ENCODE measurements at regions not wholly inside any gene's neighbourhood (a gene's known extent, or its start where the extent isn't known, plus 50 kb on each side); places are given as distances from the start of the nearest gene placed in this dataset.
"Not testable (repeated sequence)": the region's sequence is repeated elsewhere in the genome, so short reads cannot be mapped to it uniquely, and the experiment has no call there.

DNA sequence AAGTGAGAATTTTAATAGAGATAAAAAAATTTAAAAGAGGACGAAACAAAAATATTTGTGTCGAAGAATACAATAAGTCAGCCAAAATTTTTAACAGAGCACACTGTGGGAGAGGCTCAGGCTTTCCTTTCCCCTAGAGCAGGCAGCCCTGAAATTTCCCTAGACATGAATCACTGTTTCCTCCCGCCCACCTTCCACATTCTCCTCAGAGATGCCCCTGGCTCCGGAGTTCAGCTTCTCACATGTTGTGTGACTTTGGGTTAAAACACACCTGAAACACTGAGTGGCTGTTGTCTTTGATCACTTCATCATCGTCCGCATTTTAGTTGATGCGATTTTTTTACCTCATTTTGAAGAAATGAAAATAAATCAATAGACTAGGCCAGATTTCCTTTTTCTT is 1183.8 kb downstream of the TMEM121 start:
- not testable (repeated sequence) for H3K27ac ChIP-seq (ENCODE audit: low read depth); H3K36me3 ChIP-seq (ENCODE audit: insufficient read depth); H3K4me1 ChIP-seq (ENCODE audit: insufficient read depth); H3K4me3 ChIP-seq (ENCODE audit: low read depth, low read length); DNase-seq (ENCODE audit: extremely low spot score)
- 72% methylated on average over 7 of the region's 7 CpGs for WGBS

DNA sequence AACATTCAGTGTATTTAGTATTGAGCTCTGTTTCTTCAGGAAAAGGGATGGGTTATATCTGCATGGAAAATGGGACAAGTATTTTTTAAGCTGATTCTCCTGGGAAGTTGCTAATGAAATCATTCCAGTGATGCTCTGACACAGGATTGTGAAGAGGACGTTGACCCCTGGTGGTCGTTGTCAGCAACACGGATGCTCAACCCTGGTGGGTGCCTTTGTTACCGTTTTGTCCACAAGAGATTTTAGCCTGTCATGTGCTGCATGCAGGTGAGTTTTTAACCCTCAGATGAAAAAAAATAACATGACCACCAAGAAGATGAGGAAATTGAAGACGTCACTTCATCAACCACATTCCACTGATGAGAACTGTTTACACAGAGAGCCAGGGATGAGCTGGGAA is 1186.1 kb downstream of the TMEM121 start:
- DNase-seq (ENCODE audit: extremely low spot score); H3K4me1 ChIP-seq (ENCODE audit: insufficient read depth); H3K36me3 ChIP-seq (ENCODE audit: insufficient read depth); H3K27ac ChIP-seq (ENCODE audit: low read depth); H3K4me3 ChIP-seq (ENCODE audit: low read depth, low read length): not testable (repeated sequence)
- WGBS = 52% methylated on average over 5 of the region's 5 CpGs

DNA sequence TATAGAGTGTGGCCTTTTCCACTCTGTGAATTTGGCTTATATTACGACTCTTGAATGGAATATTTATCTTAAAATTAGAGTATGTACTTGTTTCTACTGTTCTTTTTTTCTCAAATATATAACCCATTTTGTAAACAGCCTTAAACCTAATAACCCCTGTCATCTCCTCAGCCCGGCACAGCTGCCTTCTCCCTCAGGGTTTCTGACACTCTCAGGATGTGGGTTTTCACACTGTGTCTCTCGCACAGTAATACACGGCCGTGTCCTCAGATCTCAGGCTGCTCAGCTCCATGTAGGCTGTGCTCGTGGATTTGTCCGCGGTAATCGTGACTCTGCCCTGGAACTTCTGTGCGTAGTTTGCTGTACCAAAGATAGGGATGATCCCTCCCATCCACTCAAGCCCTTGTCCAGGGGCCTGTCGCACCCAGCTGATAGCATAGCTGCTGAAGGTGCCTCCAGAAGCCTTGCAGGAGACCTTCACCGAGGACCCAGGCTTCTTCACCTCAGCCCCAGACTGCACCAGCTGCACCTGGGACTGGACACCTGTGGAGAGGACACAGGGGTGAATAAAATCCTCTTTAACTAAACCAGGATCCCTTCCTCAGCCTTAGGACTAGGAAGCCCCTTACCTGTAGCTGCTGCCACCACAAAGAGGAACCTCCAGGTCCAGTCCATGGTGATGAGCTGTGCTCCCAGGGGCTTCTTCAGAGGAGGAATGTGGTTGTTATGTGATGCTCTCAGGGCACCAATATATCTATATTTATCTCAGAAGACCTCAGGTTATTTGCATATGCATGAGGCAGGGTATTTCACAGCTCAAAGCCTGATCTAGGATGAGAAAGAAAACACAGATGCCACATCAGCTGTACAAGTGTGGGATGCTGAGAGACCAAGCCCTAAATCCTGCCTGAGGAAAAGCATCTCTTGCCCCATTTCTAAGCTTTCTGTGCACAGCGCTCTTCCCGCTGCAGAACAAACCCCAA is 1188.4 kb downstream of the TMEM121 start:
- 64% methylated on average over 10 of the region's 14 CpGs for WGBS
- H3K4me3 ChIP-seq (ENCODE audit: low read depth, low read length); DNase-seq (ENCODE audit: extremely low spot score); H3K4me1 ChIP-seq (ENCODE audit: insufficient read depth); H3K27ac ChIP-seq (ENCODE audit: low read depth); H3K36me3 ChIP-seq (ENCODE audit: insufficient read depth): not testable (repeated sequence)

DNA sequence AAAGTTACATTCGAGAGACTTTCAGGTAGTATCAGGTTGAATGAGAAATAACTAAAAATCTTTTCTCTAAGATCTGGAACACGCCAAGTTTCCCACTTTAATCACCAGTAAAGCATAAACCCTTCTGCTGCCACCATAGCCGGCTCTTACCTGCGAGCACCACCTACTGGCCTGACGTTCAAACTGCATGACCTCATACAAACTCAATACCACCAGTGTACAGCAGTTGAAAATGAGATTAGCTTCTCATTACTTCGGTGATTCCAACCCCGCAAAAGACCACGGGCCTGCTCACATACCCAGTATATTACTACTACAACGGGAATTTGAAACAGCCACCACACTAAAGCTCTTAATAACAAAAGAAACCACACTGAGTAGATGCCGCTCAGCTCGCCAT is 1191.2 kb downstream of the TMEM121 start:
- not testable (repeated sequence) for H3K4me3 ChIP-seq (ENCODE audit: low read depth, low read length); DNase-seq (ENCODE audit: extremely low spot score); H3K36me3 ChIP-seq (ENCODE audit: insufficient read depth); H3K27ac ChIP-seq (ENCODE audit: low read depth); H3K4me1 ChIP-seq (ENCODE audit: insufficient read depth)
- WGBS = 32% methylated on average over 11 of the region's 11 CpGs

DNA sequence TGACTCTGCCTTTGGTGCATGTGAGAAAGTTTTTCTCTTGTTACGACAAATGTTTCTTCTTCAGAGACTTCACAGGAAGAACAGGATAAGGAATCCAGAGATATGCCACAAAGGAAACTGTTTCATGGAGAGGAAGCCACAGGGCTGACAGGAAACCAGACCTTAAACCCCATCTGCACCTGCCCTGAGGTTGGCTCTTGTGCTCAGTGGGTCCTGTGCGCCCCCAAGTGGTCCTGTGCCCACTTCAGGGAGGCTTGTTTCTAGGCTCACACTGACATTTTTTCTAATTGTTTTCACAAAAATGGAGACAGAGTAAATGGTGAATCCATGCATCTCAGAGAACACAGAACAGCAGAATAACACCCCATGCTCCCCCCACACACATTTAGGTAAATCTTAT is 1193.5 kb downstream of the TMEM121 start:
- not testable (repeated sequence) for H3K4me1 ChIP-seq (ENCODE audit: insufficient read depth); H3K4me3 ChIP-seq (ENCODE audit: low read depth, low read length); H3K36me3 ChIP-seq (ENCODE audit: insufficient read depth); H3K27ac ChIP-seq (ENCODE audit: low read depth); DNase-seq (ENCODE audit: extremely low spot score)
- 45% methylated on average over 2 of the region's 2 CpGs for WGBS

DNA sequence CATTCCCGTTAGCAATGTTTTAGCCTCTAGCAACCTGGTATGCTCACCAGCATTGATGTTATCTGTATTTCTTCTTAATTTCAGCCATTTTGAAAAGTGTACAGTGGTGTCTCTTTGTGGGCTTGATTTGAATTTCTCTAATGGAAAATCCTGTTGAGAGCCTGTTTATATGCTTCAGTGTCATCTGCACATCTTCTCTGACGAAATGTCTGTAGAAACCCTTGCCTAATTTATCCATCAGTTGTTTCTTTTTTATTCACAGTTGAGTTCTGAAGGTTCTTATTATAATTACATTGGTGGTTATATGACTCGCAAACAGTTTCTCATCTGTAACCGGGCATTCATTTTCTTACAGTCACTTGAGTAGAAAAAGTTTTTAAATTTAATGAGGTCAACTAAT is 1195.5 kb downstream of the TMEM121 start:
- H3K4me1 ChIP-seq (ENCODE audit: insufficient read depth); H3K27ac ChIP-seq (ENCODE audit: low read depth); H3K36me3 ChIP-seq (ENCODE audit: insufficient read depth); DNase-seq (ENCODE audit: extremely low spot score); H3K4me3 ChIP-seq (ENCODE audit: low read depth, low read length): not testable (repeated sequence)
- WGBS = 62% methylated on average over 4 of the region's 4 CpGs

DNA sequence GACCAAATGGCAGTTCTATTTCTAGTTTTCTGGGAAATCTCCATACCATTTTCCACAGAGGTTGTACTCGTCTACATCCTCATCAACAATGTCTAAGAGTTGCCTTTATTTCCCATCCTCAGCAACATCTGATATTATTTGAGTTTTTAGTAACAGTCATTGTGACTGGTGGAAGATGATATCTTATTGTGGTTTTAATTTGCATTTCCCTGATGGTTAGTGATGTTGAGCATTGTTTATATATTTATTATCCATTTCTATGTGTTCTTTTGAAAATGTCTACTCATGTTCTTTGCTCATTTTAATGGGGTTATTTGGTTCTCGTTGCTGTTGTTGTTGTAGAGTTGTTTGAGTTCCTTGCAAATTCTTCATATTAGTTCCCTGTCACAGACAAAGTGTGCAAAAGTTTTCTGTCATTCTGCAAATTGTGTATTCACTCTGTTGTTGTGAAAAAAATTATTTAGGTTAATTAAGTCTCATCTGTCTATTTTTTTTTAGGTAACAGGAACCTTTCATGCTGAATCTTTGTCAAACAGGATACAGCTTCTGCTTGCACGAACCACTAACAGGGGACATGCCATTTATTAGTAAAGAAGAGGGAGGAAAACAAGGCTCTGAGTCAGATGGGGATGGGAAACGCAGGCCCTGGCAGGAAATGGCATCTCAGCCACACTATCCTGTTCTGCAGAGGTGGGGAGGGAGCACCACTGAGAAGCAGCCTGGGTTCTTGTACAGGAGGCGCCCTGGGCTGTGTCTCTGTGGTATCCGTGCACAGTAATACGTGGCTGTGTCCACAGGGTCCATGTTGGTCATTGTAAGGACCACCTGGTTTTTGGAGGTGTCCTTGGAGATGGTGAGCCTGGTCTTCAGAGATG is 1196.7 kb downstream of the TMEM121 start:
- H3K36me3 ChIP-seq (ENCODE audit: insufficient read depth); H3K4me1 ChIP-seq (ENCODE audit: insufficient read depth); DNase-seq (ENCODE audit: extremely low spot score); H3K27ac ChIP-seq (ENCODE audit: low read depth); H3K4me3 ChIP-seq (ENCODE audit: low read depth, low read length): not testable (repeated sequence)
- 40% methylated on average over 3 of the region's 7 CpGs for WGBS

DNA sequence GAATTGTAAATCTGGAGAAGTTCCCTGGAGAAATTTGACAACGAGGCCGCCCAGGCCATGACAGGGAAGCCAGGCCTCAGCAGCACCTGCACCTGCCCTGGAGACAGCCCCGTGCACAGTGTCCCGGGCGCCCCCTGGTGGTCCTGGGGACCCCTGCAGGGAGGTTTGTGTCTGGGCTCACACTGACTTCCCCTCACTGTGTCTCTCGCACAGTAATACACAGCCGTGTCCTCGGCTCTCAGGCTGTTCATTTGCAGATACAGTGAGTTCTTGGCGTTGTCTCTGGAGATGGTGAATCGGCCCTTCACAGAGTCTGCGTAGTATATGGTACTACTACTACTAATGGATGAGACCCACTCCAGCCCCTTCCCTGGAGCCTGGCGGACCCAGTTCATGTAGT is 1201.6 kb downstream of the TMEM121 start:
- WGBS = 47% methylated on average over 9 of the region's 12 CpGs
- not testable (repeated sequence) for H3K4me3 ChIP-seq (ENCODE audit: low read depth, low read length); H3K36me3 ChIP-seq (ENCODE audit: insufficient read depth); DNase-seq (ENCODE audit: extremely low spot score); H3K27ac ChIP-seq (ENCODE audit: low read depth); H3K4me1 ChIP-seq (ENCODE audit: insufficient read depth)

DNA sequence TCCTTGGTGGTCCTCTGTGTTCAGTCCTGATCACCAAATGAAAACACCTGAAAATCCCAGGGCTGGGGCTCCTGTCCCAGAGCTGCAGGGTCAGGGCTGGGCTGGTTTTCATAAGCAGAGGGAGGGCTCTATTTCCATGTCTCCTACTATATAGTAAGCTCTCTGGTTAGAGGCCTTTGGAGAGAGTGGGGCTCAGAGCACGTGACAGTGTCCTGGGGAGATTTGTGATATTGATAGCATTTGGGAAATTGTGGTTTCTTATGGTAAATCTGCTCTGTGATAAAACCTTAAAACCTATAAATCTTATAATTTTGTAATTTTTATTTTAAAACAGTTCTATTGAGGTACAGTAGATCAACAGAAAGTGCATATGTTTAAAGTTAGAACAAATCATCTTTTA is 1202.2 kb downstream of the TMEM121 start:
- no peak overlapping the region for H3K27ac ChIP-seq (ENCODE audit: low read depth)
- 21% methylated on average over 1 of the region's 1 CpG for WGBS

DNA sequence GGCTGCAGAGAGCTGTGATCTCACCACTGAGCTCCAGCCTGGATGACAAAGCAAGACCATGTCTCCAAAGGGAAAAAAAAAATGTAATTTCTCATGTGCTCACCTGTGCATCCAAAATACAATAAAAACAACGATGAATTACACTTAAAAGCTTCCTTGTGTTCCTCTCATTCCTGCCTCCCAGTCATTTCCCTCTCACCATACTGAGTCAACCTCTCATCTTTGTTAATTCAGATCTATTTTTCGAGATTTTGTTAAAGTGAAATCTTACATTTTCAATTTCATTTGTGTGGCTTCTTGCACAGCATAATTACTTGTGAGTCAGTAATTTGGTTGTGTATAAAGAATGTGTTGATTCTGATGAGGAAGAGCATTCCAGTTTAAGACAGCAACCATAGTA is 1203.2 kb downstream of the TMEM121 start:
- Histone ChIP-seq H3K27ac (ENCODE audit: low read depth) (no peak overlapping the region), H3K36me3 (ENCODE audit: insufficient read depth) (no peaks in the 10 kb centered on the region), H3K4me1 (ENCODE audit: insufficient read depth) (no peaks in the 10 kb centered on the region), H3K4me3 (ENCODE audit: low read depth, low read length) (no peak overlapping the region)
- DNase-seq (ENCODE audit: extremely low spot score) = no peak
- 31% methylated on average over 2 of the region's 2 CpGs for WGBS

More for the DNA sequence above, 1202.2 kb downstream of the TMEM121 start:
- DNase-seq (ENCODE audit: extremely low spot score) = no peak
- Histone ChIP-seq H3K4me1 (ENCODE audit: insufficient read depth) (no peaks in the 10 kb centered on the region), H3K4me3 (ENCODE audit: low read depth, low read length) (no peak overlapping the region), H3K36me3 (ENCODE audit: insufficient read depth) (no peaks in the 10 kb centered on the region)

DNA sequence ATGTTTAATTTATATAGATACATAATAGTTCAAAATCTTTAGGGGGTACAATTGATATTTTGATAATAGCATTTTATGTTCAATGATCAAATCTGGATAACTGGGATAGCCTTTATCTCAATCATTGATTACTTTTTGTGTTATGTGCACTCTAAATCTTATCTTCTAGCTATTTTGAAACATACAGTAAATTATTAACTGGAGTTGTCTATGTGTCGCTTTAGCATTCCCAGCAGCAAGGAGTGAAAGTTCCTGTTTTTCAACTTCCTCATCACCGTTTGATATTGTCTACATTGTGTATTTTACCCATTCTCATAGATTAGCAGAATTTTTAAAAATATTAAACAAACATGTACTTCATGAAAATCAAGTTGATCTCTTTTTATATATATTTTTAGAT is 1207.4 kb downstream of the TMEM121 start:
- H3K4me3 ChIP-seq (ENCODE audit: low read depth, low read length) = no peak overlapping the region
- no peaks in the 10 kb centered on the region for H3K4me1 ChIP-seq (ENCODE audit: insufficient read depth)
- DNase-seq (ENCODE audit: extremely low spot score) = no peak
- 42% methylated on average over 2 of the region's 2 CpGs for WGBS
- H3K27ac ChIP-seq (ENCODE audit: low read depth) = no peak overlapping the region
- no peaks in the 10 kb centered on the region for H3K36me3 ChIP-seq (ENCODE audit: insufficient read depth)

DNA sequence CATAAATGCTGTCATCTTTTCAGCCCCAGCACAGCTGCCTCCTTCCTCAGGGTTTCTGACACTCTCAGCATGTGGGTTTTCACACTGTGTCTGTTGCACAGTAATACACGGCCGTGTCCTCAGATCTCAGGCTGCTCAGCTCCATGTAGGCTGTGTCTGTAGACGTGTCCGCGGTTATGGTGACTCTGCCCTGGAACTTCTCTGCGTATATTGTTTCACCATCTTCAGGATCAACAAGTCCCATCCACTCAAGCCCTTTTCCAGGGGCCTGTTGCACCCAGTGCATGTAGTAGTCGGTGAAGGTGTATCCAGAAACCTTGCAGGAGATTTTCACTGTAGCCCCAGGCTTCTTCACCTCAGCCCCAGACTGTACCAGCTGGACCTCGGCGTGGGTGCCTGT is 1210.6 kb downstream of the TMEM121 start:
- no peak for DNase-seq (ENCODE audit: extremely low spot score)
- H3K4me1 ChIP-seq (ENCODE audit: insufficient read depth) = no peaks in the 10 kb centered on the region
- 63% methylated on average over 9 of the region's 9 CpGs for WGBS
- H3K4me3 ChIP-seq (ENCODE audit: low read depth, low read length) = no peak overlapping the region
- no peaks in the 10 kb centered on the region for H3K36me3 ChIP-seq (ENCODE audit: insufficient read depth)
- no peak overlapping the region for H3K27ac ChIP-seq (ENCODE audit: low read depth)

DNA sequence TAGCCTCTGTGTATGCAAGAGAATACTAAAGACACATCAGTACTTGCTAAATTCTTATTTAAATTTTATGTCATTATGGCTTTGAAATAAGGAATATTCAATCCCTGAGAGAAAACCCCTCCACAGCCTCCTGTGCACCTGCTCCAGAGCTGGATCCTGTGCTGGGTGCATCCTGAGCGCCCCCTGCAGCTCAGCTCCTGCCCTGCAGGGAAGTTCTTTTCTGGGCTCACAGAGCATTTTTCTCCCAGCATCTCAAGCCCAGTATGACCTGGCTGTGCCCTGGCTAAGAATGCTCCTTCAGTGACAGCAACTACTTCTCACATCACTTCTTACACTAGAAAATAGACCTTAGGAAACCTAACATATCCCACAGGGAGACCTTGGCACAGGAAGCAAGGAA is 1211.7 kb downstream of the TMEM121 start:
- no peak for DNase-seq (ENCODE audit: extremely low spot score)
- Histone ChIP-seq H3K4me1 (ENCODE audit: insufficient read depth) (no peaks in the 10 kb centered on the region), H3K27ac (ENCODE audit: low read depth) (no peak overlapping the region), H3K4me3 (ENCODE audit: low read depth, low read length) (no peak overlapping the region), H3K36me3 (ENCODE audit: insufficient read depth) (no peaks in the 10 kb centered on the region)
- 9% methylated on average over 1 of the region's 1 CpG for whole genome bisulfite sequencing

Data from urinary bladder (tissue), 3 donors.